ENCODE measurements at regions not wholly inside any gene's neighbourhood (a gene's known extent, or its start where the extent isn't known, plus 50 kb on each side); places are given as distances from the start of the nearest gene placed in this dataset.

DNA sequence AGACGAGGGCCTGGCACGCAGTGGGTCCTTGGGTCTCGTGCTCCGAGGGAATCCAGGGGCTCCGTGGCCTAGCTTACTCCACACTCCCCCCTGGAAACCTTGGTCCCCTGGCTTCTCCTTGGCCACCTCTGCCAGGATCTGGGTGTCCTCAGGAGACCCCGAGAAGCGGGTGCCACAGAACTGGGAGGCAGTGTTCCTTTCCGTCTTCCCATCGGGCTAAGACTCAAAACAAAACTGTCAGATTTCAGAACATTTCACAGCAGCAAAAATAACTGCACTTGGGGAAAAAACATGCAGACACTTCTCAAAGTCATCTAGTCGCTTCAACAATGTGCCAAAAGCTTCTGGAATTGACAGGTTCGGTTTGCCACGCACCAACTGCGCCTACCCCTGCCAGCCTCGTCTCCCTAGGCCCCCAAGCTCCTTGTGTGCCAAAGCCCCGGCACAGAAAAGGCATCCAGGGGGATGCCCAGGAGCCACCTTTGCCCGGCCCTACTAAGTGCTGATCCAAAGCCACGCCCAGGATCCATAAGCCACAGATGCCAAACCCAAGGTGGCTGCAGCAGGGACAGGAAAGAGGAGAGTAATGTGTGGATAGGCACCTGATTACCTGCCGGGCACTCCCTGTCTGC is 58.4 kb upstream of the DIO3 start:
- DNase-seq (ENCODE audit: low read depth in 2 of 2), result no peak

DNA sequence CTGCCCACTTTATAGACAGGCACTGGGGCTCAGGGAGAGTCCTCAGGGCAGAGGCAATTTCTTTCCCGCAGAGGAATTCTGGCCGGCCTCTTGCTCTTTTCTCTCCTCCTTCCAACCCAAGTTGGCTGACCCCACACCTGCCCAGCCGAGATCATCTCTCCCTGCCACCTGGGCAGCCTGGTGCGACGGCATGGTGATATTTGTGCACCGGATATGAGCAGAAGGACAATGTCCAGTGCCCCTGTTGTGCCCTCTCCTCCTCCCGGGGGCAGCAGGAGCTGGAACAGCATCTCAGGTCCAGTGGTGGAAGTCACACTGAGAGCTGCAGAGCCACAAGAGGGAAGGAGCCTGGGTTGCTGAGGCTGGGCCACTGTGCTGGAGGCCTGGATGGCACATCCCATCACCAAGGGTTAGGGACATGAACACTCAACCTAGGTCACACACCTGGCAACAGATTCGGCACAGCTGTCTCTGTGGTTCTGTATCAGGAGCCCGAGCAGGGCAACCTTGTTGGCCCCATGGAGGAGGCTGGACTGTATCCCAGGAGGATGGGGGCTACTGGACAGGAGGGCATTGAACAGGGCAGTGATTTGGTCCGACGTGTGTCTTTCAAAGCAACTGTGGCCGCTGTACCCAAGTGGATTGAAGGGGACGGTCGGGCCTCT is 57.7 kb upstream of the DIO3 start:
- no peak for DNase-seq (ENCODE audit: low read depth in 2 of 2)

DNA sequence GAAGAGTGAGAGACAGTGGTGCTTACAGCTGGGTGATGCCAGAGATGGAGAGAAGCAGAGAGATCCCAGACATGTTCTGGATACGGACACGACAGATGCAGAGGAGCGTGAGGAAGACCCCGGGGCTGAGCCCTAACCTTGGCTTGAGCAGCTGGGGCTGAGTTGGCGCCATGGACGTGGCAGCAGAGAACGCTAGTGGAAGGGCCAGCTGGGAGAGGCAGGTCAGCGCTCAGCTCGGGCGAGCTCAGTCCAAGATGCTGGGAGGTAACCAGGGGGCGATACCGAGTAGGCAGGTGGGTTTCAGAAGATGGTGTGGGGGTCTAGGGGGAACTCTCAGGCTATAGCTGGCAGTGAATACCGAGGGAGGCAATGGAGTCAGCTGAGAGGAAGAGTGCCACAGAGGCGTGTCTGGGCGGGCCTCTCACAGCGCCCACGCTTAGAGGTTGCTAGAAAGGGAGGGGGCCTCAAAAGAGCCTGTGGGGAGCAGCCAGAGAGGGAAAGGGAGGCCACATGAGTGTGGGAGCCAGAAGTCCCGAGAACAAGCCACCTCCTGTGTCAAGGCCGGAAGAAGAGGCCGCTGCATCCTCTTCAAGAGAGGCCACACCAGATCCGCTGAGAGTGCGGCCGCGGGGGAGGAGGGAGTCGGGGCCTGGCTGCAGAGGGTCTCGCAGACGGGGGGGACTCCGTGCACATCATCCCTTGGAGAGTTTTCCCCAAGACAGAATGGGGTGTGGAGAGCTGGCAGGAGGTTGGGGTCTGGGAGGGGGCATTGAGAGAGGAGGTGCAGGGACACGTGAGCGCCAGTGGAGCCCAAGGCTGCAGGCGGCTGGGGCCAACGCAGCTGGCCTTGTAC is 57.0 kb upstream of the DIO3 start:
- DNase-seq (ENCODE audit: low read depth in 2 of 2), result no peak

DNA sequence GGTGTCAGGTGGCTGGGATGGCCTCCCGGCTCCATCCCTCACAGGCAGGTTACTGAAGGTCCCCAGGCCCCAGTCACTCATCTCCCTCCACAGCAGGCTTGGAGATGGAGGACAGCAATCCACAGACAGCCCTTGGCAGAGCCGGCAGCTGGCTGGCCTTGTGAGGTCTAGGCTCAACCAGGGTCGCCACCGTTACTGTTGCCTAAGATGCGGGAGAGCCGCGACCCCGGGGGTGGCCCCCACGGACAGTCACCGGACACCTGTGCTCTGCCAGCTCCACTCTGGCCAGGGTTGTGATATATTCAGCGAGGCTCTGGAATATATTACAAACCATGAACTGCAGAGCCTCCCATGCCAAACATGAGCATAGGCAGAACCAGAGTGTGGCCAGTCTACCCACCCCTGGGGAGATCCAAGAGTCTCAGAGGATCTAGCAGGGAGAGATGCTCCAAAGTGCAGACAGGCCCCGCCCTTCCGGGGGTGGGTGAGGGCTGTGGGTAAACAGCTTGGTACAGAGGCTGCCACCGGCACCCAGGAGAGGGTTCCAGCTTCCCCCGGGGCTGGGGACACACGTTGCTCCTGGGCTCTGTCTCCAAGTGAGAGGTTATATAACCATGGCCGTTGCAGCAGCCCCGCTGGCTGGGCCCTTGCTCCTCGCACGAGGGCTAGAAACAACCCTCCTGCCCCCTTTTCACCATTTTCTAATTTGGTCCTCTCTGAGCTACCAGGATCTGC is 55.9 kb upstream of the DIO3 start:
- no peak for DNase-seq (ENCODE audit: low read depth in 2 of 2)

DNA sequence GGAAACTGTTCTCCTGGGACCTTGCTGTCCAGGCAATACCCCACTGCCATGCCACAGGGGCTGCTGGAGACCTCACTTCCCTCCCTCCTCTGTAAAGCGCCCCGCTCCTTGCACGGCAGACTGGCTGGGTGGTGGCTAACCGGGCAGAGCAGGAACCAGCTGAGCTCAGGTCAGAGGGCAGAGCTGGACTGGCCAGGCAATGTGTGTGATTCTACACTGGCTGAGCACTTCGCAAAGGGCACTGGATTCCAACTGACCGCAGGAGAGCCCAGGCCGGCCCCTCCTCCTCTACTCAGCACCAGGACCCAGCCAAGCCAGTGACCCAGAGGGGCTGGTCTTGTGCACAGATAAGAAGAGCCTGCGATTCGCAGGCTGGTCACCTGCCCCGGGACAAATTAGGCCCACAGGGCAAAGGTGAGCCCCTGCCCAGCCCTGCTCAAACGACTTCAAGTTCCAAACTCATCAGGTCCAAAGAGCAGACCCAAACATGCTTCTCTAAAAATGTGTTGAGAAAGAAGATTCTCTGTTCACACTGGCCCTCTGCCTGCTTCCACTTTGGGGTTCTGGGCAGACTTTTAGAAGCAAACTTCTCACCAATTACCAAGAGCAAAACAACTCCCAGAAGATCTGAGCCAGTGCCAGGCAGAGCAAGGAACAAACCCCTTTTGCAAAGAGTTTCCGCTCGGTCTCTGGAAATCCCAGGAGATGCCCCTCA is 54.9 kb upstream of the DIO3 start:
- DNase-seq (ENCODE audit: low read depth in 2 of 2), result no peak

DNA sequence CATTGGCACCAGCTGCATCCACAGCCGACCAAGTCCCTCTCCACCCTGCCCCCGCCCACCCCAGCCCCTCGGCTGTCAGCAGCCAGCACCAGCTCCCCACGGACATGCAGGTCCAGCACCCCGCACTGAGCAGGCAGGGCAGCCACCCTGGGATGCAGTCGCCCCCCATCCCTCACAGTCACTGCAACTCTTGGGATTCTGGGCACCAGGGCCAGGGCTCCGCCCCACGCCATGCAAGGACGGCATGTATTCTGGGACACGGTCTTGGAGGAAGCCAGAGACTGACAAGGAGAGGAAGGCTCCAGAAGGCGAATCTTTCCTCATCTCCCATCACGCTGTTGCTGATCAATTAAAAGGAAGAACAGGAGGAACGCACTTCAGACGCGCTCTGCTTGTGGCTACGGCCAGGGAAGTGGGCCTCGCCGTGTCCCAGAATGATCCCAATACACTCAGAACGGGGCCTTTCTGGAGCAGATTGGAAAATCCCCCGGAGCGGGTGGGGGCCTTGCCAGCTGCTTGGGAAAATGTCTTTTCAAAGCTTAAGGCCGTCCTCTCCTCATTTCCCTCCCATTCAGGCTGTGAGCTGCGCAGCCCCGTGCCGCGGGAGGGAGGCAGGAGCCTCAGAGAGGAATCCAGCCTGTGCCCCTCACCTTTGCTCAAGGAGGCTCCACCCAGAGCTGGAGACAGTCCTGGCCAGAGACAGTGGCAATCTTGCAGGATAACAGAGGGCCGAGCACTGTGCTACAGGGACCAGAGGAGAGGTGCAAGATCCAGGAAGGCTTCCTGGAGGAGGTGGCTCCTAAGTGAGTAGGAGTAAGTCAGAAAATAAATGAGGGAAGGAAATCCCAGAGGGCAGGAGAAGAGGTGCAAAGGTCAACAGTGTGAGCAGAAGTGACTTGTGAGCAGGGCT is 54.1 kb upstream of the DIO3 start:
- no peak for DNase-seq (ENCODE audit: low read depth in 2 of 2)

DNA sequence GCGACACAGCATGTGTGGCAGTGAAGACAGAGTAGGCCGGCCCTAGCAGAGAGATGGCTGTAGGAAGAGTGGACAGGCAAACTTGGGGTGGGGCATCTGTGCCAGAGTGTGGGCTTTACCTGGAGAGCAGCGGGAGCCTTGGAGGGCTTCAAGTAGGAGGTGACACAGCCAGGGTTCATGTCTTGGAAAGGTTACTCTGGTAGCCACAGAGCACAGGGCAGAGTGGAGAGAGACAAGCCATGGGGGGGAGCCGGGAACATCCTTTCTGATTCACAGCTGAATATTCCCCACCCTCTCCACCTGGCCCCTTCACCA is 53.5 kb upstream of the DIO3 start:
- DNase-seq (ENCODE audit: low read depth in 2 of 2), result no peak

DNA sequence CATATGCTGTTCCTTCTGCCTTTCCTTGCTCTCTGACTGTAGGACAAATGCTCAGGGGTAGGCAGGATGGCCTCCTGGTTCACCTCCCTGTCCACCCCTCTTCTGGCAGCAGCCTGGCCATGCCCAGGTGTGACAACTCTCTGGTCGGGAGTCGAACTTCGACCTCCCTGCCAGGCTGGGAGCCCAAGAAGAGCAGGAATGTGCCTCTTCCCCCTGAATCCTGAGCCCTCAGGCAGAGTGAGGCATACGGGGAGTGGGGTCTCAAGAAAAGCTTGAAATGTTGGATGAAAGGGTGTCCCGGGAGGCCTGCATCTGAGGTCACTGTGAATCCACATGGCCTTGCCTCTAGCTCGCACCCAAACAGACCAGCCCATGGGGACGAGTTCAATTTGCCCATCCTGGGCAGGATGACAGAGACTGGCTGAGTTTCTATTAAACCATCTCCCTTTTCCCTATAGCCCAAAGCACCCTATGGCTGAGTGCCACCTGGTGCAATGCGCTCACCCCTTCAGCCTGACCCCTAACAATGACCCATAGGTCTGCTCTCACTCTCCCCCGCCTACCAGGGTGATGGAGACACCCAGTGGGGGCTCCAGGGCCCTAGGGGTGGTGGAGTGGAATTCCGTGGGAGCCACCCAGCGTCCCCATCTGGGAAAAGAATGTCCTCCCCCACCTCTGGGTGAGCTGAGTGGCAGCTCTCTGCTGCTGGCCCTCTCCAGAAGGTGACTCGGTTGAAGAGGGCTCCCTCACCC is 52.9 kb upstream of the DIO3 start:
- DNase-seq (ENCODE audit: low read depth in 2 of 2), result no peak

DNA sequence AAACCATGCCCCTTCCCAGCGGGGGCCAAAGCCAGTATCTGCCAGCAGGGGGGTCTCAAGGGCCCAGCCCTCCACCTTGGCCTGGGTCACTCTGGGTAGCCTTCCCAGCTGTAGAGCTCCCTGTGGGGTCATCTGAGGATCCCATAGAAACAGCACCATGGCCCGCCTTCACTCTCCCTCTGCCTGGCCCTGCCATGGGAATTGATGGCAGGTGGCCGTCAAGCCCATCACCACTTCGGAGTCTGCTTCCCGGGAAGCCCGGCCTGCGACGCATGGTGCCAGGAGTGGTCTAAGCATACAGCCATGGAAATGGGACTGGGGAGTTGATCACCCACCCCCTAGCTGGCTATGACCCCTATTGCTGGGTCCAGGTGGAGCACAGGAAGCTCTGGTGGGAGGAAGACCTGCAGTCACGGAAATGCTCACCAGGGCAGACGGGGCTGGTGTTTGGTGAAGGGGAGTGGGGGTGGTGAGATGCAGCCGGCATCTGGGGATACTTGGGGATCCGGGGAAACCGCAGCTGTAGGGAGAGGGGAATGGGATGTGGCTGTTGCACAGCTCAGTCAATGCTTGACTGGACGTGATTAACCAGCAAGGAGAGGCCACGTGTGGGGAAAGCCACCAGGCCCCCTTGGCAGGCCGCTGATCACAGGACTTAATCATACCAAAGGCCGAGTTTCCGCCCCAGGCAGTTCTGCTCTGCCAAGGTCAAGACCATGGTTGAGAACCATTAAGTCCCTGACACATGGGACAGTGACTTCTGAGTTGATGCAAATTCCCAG is 52.2 kb upstream of the DIO3 start:
- DNase-seq (ENCODE audit: low read depth in 2 of 2), result no peak

DNA sequence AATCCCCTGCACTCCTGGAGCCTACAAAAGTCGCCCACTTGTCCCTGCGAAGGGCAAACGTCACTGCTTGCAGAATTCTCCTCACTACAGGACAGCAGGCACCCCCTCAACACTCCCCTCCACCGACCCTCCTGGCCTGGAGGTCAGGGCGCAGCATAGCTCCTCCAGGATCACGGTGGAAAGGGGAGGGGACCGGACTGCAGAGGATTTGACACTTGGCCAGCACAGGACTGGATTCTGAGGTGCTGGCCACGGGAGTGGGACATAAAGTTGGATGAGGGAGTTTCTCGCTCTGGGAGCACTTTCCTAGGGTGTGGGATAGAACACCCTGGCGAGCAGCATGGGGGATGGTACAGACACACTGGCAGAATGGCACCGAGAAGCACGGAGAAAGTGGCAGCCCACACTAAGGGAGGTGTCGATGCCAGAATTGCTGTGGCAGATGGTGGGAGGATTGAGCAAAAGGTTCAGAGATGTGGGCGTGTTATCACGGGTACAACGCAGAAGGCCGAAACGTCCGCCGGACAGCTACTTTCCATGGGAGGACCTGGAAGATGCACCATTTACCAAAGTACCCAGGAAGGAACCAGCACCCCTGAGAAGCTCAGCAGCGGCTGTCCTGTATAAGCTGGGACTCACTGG is 51.4 kb upstream of the DIO3 start:
- no peak for DNase-seq (ENCODE audit: low read depth in 2 of 2)

DNA sequence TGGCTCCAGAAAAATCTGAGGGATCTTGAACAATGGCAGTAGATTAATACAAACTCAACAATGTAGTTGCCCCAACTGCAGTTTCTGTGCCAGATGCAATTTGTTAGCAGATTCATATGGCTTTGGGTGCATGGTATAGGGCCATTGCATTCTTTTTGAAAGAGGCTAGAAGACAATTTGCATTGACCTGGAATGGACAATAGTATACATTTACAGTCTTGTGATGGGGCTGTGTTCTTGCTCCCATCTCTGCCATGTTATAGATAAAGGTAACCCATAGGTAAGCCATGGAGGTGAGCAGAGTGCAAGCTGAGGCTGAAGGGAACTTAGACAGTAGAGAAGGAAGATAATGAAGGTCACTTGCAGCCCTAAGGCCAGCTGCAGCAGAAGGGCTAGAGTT is 50.1 kb upstream of the DIO3 start:
- DNase-seq (ENCODE audit: low read depth in 2 of 2), result no peak

All from stimulated activated CD8-positive, alpha-beta memory T cell treated with anti-CD3 and anti-CD28 coated beads, Interleukin-2, amount 100 ng/mL, for 1 hour (primary cell).